IgD-negative memory B cell (primary cell): ENCODE measurements at regions not wholly inside any gene's neighbourhood (a gene's known extent, or its start where the extent isn't known, plus 50 kb on each side); places are given as distances from the start of the nearest gene placed in this dataset.

ENCODE experiments used
- H3K27ac Mint-ChIP-seq, 3 donors: one replicate each; pipeline ENCODE4 v1.8.0; 2020 to 2022; ENCODE audit warnings: mild to moderate bottlenecking in 3 of 3, mixed read lengths in 3 of 3, moderate library complexity in 1 of 3
- H3K27me3 Mint-ChIP-seq: one replicate; pipeline ENCODE4 v1.8.0; 2021; ENCODE audit warnings: mixed read lengths
- H3K36me3 Mint-ChIP-seq: one replicate; pipeline ENCODE4 v1.8.0; 2020; ENCODE audit warnings: mild to moderate bottlenecking, mixed read lengths
- H3K4me1 Mint-ChIP-seq, 3 donors: one replicate each; pipeline ENCODE4 v1.8.0; 2020 to 2022; ENCODE audit warnings: mixed read lengths in 3 of 3, mild to moderate bottlenecking in 1 of 3
- H3K4me3 Mint-ChIP-seq, 4 donors: one replicate each; pipeline ENCODE4 v1.8.0; 2020 to 2022; ENCODE audit warnings: mild to moderate bottlenecking in 4 of 4, mixed read lengths in 4 of 4, moderate library complexity in 3 of 4
- H3K9me3 Mint-ChIP-seq, 3 donors: one replicate each; pipeline ENCODE4 v1.8.0; 2020 to 2021; ENCODE audit warnings: mixed read lengths in 3 of 3, mild to moderate bottlenecking in 1 of 3

GRCh38 chr11:86159581-86159891 is 85.0 kb upstream of the EED start:
- H3K9me3 Mint-ChIP-seq = peaks cover 0 to 4% (median 0%) of the 10 kb centered on the region in 3 donors
- peaks cover 6% of the 10 kb centered on the region for H3K36me3 Mint-ChIP-seq
- no peaks in the 10 kb centered on the region for H3K27me3 Mint-ChIP-seq
- H3K4me3 Mint-ChIP-seq = peak overlapping the region in 1 of 4 donors; percentile 68
- no peak overlapping the region for H3K27ac Mint-ChIP-seq
- peaks cover 8 to 23% (median 15%) of the 10 kb centered on the region in 3 donors for H3K4me1 Mint-ChIP-seq

GRCh38 chr11:86158704-86159580 is 85.6 kb upstream of the EED start:
- peaks cover 8 to 23% (median 15%) of the 10 kb centered on the region in 3 donors for H3K4me1 Mint-ChIP-seq
- H3K36me3 Mint-ChIP-seq = peaks cover 5% of the 10 kb centered on the region
- H3K4me3 Mint-ChIP-seq = no peak overlapping the region
- peak overlapping the region in 1 of 3 donors; percentile 70 for H3K27ac Mint-ChIP-seq
- no peaks in the 10 kb centered on the region for H3K27me3 Mint-ChIP-seq
- peaks cover 0 to 4% (median 0%) of the 10 kb centered on the region in 3 donors for H3K9me3 Mint-ChIP-seq

GRCh38 chr11:86157797-86158378 is 86.7 kb upstream of the EED start:
- H3K36me3 Mint-ChIP-seq = peaks cover 2% of the 10 kb centered on the region
- H3K9me3 Mint-ChIP-seq = peaks cover 0 to 4% (median 0%) of the 10 kb centered on the region in 3 donors
- peak overlapping the region in 1 of 3 donors; percentile 70 for H3K27ac Mint-ChIP-seq
- H3K27me3 Mint-ChIP-seq = no peaks in the 10 kb centered on the region
- H3K4me1 Mint-ChIP-seq = peaks cover 8 to 23% (median 15%) of the 10 kb centered on the region in 3 donors
- peak overlapping the region in 1 of 4 donors; percentile 6 for H3K4me3 Mint-ChIP-seq

- Mint-ChIP-seq H3K36me3 (peaks cover 1% of the 10 kb centered on the region), H3K27me3 (no peaks in the 10 kb centered on the region), H3K27ac (peak overlapping the region in 2 of 3 donors; percentile 67 to 77), H3K4me3 (no peak overlapping the region), H3K9me3 (peaks cover 0 to 4% (median 0%) of the 10 kb centered on the region in 3 donors), H3K4me1 (peaks cover 13 to 22% (median 20%) of the 10 kb centered on the region in 3 donors)
These were observed 87.6 kb upstream of the PICALM start for GRCh38 chr11:86156397-86156955.

GRCh38 chr11:86155200-86155844 is 86.4 kb upstream of the PICALM start:
- peaks cover 12 to 16% (median 13%) of the 10 kb centered on the region in 3 donors for H3K4me1 Mint-ChIP-seq
- peaks cover 1% of the 10 kb centered on the region for H3K36me3 Mint-ChIP-seq
- peaks cover 0 to 2% (median 0%) of the 10 kb centered on the region in 3 donors for H3K9me3 Mint-ChIP-seq
- no peak overlapping the region for H3K27ac Mint-ChIP-seq
- no peaks in the 10 kb centered on the region for H3K27me3 Mint-ChIP-seq
- H3K4me3 Mint-ChIP-seq = no peak overlapping the region

GRCh38 chr11:86153439-86153838 is 84.6 kb upstream of the PICALM start:
- Mint-ChIP-seq H3K27ac (peak overlapping the region in 1 of 3 donors; percentile 69), H3K36me3 (peaks cover 1% of the 10 kb centered on the region), H3K9me3 (peaks cover 0 to 2% (median 0%) of the 10 kb centered on the region in 3 donors), H3K4me3 (no peak overlapping the region), H3K27me3 (no peaks in the 10 kb centered on the region), H3K4me1 (peaks cover 5 to 11% (median 5%) of the 10 kb centered on the region in 3 donors)

GRCh38 chr11:86152901-86153300 is 84.0 kb upstream of the PICALM start:
- Mint-ChIP-seq H3K4me3 (no peak overlapping the region), H3K27ac (no peak overlapping the region), H3K9me3 (peaks cover 0 to 2% (median 0%) of the 10 kb centered on the region in 3 donors), H3K4me1 (peaks cover 5 to 11% (median 5%) of the 10 kb centered on the region in 3 donors), H3K36me3 (peaks cover 1% of the 10 kb centered on the region), H3K27me3 (no peaks in the 10 kb centered on the region)

GRCh38 chr11:86152006-86152862 is 83.3 kb upstream of the PICALM start:
- Mint-ChIP-seq H3K9me3 (peaks cover 0 to 2% (median 0%) of the 10 kb centered on the region in 3 donors), H3K36me3 (peaks cover 1% of the 10 kb centered on the region), H3K4me1 (peaks cover 0 to 11% (median 5%) of the 10 kb centered on the region in 3 donors), H3K27ac (peak overlapping the region in 1 of 3 donors; percentile 84), H3K27me3 (no peaks in the 10 kb centered on the region), H3K4me3 (no peak overlapping the region)

- no peaks in the 10 kb centered on the region for H3K9me3 Mint-ChIP-seq
- peaks cover 0 to 7% (median 5%) of the 10 kb centered on the region in 3 donors for H3K4me1 Mint-ChIP-seq
- H3K27me3 Mint-ChIP-seq = no peaks in the 10 kb centered on the region
- H3K36me3 Mint-ChIP-seq = no peaks in the 10 kb centered on the region
- H3K4me3 Mint-ChIP-seq = no peak overlapping the region
- peak overlapping the region in 1 of 3 donors; percentile 84 for H3K27ac Mint-ChIP-seq
These were observed 82.5 kb upstream of the PICALM start for GRCh38 chr11:86151174-86152005.

GRCh38 chr11:86150847-86151173 is 81.9 kb upstream of the PICALM start:
- no peaks in the 10 kb centered on the region for H3K9me3 Mint-ChIP-seq
- peaks cover 0 to 7% (median 5%) of the 10 kb centered on the region in 3 donors for H3K4me1 Mint-ChIP-seq
- H3K4me3 Mint-ChIP-seq = no peak overlapping the region
- no peaks in the 10 kb centered on the region for H3K36me3 Mint-ChIP-seq
- no peak overlapping the region for H3K27ac Mint-ChIP-seq
- no peaks in the 10 kb centered on the region for H3K27me3 Mint-ChIP-seq

- H3K27me3 Mint-ChIP-seq = no peaks in the 10 kb centered on the region
- no peak overlapping the region for H3K27ac Mint-ChIP-seq
- no peaks in the 10 kb centered on the region for H3K9me3 Mint-ChIP-seq
- H3K4me1 Mint-ChIP-seq = peaks cover 0 to 8% (median 5%) of the 10 kb centered on the region in 3 donors
- H3K36me3 Mint-ChIP-seq = no peaks in the 10 kb centered on the region
- H3K4me3 Mint-ChIP-seq = no peak overlapping the region
These were observed 80.9 kb upstream of the PICALM start for GRCh38 chr11:86149792-86150191.

GRCh38 chr11:86148345-86148747 is 79.5 kb upstream of the PICALM start:
- no peaks in the 10 kb centered on the region for H3K36me3 Mint-ChIP-seq
- peaks cover 5 to 15% (median 12%) of the 10 kb centered on the region in 3 donors for H3K4me1 Mint-ChIP-seq
- no peaks in the 10 kb centered on the region for H3K9me3 Mint-ChIP-seq
- H3K27me3 Mint-ChIP-seq = no peaks in the 10 kb centered on the region
- H3K27ac Mint-ChIP-seq = no peak overlapping the region
- no peak overlapping the region for H3K4me3 Mint-ChIP-seq

- Mint-ChIP-seq H3K9me3 (no peaks in the 10 kb centered on the region), H3K4me1 (peaks cover 5 to 13% (median 10%) of the 10 kb centered on the region in 3 donors), H3K36me3 (no peaks in the 10 kb centered on the region), H3K27ac (no peak overlapping the region), H3K4me3 (no peak overlapping the region), H3K27me3 (no peaks in the 10 kb centered on the region)
These were observed 78.1 kb upstream of the PICALM start for GRCh38 chr11:86147004-86147403.
